HG03342 (cell line): ENCODE measurements at regions not wholly inside any gene's neighbourhood (a gene's known extent, or its start where the extent isn't known, plus 50 kb on each side); places are given as distances from the start of the nearest gene placed in this dataset.
"Not testable (repeated sequence)": the region's sequence is repeated elsewhere in the genome, so short reads cannot be mapped to it uniquely, and the experiment has no call there.

Experiments
- ATAC-seq: cut with Tn5 transposase; IDR thresholded peaks from one replicate; pipeline ENCODE4 v1.9.1; 2021; ENCODE audit warnings: mild to moderate bottlenecking, moderate library complexity; ENCODE audit not compliant: unreplicated experiment

- ATAC-seq: no peak
These were observed 631.4 kb upstream of the SLC35B3 start for GRCh38 chr6:9066726-9067125.

- ATAC-seq: no peak
These were observed 628.8 kb upstream of the SLC35B3 start for GRCh38 chr6:9064156-9064555.

DNA sequence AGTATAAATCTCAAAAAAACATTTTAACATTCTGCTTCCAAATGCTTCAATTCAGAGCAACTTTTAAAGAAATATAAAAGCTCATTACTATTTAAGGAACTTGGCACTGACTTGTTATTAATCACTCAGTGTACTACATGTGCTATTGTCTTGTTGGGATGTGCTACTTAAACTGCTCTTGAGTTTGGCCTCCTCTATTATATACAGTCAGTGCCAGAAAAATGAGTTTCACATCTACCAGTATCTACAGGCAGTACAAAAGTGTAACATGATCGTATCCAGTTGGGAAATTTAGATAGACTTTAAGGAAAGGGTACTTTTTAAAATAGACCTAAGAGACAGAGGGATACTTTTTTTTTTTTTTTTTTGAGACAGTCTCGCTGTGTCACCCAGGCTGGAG, 627.3 kb upstream of the SLC35B3 start:
- no peak for ATAC-seq

DNA sequence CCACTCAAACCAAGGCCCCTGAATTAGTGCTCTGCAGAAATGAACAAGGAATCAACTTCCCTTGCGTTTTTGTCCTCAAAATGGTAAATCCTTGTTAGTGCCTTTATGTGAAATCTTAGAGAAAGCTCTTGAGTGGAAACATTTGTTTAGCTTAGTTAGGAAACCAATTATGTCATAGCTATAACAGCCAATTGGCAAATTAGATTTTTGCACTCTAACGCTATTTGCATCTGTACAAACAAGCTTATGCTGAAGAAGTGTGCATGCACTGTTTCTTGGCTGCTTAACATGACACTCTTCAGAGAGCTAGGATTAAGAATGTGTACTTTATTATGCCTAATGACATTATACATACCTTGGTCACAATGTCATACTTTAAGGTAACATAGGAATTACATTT, 622.6 kb upstream of the SLC35B3 start:
- ATAC-seq: no peak

GRCh38 chr6:9056556-9056955, 621.2 kb upstream of the SLC35B3 start:
- no peak for ATAC-seq

DNA sequence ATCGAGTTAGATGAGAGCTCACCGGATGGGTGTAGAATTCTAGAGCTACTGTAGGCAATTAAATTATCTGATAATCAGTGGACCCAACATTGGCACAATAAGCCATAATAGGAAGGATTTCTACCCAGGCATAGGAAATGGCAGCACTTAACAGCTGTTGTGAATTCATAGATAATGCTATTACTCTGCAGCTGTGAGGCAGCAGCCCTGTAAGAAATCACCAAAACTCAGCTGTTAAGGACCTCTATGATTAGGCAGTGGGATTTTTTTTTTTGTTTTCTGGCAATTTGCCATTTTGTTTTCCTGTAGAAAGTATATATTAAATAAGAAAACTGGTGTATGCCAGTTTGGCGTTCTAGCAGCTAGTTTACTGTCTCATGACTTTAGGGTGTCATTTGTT, 609.1 kb upstream of the SLC35B3 start:
- no peak for ATAC-seq

GRCh38 chr6:9040718-9041117, 605.4 kb upstream of the SLC35B3 start:
- no peak for ATAC-seq

- ATAC-seq: no peak
These were observed 603.9 kb upstream of the SLC35B3 start for GRCh38 chr6:9039258-9039657.

DNA sequence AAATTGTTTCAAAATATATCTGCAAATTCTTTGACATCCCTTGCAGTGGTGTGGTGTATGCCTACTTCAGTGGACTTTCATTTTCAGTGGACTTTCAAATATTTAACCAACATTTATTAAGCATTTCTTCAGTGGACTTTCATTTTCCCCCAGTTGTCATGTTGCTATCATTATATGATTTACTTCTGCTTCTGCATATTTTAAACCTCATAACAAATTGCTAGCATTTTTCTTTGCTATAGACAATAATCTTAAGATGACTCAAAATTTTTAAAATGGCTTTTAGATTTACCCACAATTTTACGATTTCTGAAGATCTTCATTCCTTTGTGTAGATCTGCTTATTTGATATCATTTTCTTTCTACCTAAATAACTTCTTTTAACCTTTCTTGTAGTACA, 592.7 kb upstream of the SLC35B3 start:
- no peak for ATAC-seq

DNA sequence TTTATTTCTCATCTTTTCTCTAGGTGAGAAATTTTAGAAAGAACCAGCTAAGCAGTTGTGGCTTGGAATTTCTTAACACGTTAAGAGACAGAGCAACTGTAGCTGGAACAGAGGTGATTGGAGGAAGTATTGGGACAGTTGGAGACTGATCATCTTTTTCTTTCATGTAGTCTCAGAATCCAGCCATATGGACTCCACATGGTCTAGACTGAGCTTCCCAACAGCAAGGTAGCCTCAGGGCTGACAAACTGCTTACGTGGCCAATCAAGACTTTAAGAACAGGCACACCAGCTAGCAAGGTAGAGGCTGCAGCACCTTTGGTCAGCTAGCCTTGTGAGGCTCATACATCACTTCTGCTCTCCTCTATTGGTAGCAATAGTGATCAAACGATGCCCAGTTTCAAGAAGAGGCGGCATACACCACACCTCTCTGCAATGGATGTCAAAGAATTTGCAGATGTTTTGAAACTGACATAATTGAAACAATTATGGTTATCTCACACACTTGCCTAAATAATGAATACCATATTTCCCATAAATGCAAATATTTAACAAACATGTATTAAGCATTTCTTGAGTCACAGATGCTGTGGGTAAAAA, 590.5 kb upstream of the SLC35B3 start:
- ATAC-seq: no peak

- no peak for ATAC-seq
These were observed 589.9 kb upstream of the SLC35B3 start for GRCh38 chr6:9025228-9025627.

- ATAC-seq: not testable (repeated sequence)
These were observed 588.9 kb upstream of the SLC35B3 start for GRCh38 chr6:9024246-9024645.

- ATAC-seq: no peak
These were observed 584.7 kb upstream of the SLC35B3 start for GRCh38 chr6:9020001-9020400.

DNA sequence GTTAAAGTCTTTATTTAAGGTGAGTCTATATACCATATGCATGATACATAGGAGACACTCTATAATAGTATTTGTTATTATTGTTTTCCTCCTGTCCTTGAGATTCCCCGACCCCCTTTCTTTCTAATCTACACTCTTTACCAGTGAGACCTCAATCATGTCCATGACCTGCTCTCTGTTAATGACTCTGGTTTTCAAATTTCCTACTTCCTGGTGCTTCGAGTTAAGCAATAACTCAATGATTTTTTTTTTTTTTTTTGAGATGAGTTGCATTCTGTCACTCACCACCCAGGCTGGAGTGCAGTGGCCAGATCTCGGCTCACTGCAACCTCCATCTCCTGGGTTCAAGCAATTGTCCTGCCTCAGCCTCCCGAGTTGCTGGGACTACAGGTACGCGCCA, 574.6 kb upstream of the SLC35B3 start:
- no peak for ATAC-seq

GRCh38 chr6:9007027-9007426, 571.7 kb upstream of the SLC35B3 start:
- ATAC-seq: no peak

GRCh38 chr6:9002833-9003232, 567.5 kb upstream of the SLC35B3 start:
- no peak for ATAC-seq

- no peak for ATAC-seq
These were observed 559.8 kb upstream of the SLC35B3 start for GRCh38 chr6:8995156-8995555.

GRCh38 chr6:8993111-8993510, 557.8 kb upstream of the SLC35B3 start:
- no peak for ATAC-seq

DNA sequence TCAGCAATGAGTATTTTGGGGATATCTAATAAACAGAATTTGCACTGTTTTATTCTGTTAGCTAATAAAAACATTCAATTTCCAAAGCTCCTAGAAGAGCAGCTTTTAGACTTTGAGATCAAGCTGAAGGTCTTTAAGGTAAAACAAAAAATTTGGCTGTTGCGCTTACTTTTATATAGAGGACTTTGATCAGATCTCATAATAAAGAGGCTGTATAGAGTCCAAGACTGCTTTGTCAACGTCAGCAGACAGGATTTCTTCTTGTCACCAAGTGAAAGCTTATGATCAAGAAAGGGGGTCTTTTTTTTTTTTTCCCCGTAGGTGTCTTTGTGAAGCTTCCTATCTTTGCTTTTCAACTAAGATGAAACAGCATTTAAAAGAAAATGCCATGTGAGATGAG, 556.5 kb upstream of the SLC35B3 start:
- no peak for ATAC-seq

DNA sequence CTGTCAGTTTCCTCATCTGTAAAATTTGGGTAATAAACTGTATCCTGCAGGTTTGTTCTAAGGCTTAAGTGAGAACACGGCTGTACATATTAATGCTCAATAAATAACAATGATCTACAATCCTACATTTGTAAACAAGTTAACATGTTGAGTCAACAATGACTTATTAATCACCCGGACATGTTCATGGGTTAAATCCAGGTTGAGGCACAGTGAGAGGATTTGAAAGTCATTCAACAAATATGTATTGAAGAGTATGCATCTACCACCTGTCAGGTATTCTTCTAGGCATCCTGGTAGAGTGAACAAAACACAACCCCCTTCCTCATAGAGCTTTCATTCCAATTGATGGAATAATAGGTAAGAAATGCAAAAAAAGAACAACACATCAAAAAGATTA, 554.7 kb upstream of the SLC35B3 start:
- no peak for ATAC-seq

DNA sequence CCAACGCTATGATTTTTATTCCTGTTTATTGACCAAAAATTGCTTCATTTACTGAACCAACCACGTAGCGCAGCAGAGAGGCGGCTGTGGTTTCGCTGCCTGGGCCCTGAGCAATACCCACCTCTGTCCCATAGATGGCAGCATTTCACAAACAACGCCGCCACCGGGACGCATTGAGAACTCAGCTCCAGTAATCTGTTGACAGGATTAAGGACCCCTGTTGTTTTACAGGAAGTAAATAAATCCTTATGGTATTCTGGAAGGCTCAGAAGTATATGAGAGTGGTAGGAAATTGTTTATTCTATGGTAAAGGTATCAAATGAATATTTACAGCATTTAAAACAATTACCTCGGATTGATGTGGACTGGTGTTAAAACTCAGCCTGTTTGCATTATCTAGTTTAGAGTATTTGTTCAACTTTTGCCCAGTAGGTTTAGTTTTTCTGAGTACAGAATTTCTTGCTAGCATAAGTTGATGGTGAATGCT, 547.9 kb upstream of the SLC35B3 start:
- ATAC-seq: peak; percentile 100

DNA sequence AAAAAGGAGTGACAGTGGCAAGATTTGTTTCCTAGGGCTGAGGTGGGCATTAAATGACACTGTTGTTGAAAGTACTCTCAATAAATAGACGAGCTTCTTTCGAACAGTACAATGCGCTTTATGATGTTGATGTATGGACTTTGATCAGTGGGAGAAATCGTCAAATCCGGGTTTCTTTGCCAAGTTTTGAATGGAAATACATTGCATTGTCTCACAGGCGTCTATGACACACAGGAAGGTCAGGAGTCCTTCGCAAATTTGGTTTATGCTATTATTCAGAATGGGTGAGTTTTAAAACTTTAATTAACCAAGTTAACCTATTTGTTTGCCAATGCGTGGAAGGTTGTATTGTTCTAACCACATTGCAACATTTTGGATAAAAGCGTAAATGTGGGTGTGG, 547.3 kb upstream of the SLC35B3 start:
- no peak for ATAC-seq

DNA sequence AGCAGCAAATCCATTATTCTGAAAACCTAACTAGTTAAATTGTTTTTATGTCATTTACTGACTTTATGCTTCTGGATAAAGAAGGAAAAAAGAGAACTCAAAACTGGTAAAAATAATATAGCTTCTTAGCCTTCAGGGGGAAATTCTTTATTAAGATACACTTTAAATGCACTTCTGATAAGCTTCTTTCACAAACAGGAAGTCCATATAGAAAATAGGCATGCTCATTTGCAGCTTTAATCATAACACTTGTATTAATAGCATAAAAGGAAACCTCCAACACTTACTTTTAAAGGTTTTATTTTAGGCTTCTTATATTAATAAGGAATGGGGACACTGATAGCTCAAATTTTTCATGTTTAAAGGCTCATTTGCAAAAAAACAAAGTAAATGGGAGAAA, 538.0 kb upstream of the SLC35B3 start:
- no peak for ATAC-seq
